H1 (cell line): ENCODE measurements at regions not wholly inside any gene's neighbourhood (a gene's known extent, or its start where the extent isn't known, plus 50 kb on each side); places are given as distances from the start of the nearest gene placed in this dataset.

Experiments
- CTCF ChIA-PET: fragments of 300-600 bp; sonication (Branson Sonifier 250); formaldehyde crosslinking; loops from one replicate; lab custom pipeline; 2021; ENCODE audit not compliant: partially characterized antibody; lab: Charles Lee
- POLR2A ChIA-PET: fragments of 300-600 bp; sonication (Branson Sonifier 250); formaldehyde crosslinking; loops from one replicate; lab custom pipeline; 2021; ENCODE audit warnings: inconsistent platforms; ENCODE audit not compliant: partially characterized antibody; lab: Charles Lee
- DNase-seq, 2 experiments: peaks; one replicate each; pipeline versions ENCODE4 v3.0.0 to v3.0.0-alpha.2; 2010 to 2022; ENCODE audit warnings: low spot score in 2 of 2, low read depth in 1 of 2, mixed read lengths in 1 of 2
- FAIRE-seq: peaks from 2 replicates; lab custom pipeline; 2011; peaks lifted over from hg19 to GRCh38; lab: Jason Lieb, UNC
- H2AFZ ChIP-seq: 2 replicates; pipeline ENCODE4 v1.8.1; 2012; ENCODE audit warnings: low read length, inconsistent platforms
- H2AK5ac ChIP-seq: 2 replicates; pipeline ENCODE4 v1.6.1; 2013; ENCODE audit warnings: low read depth, low read length
- H2BK120ac ChIP-seq: replicated peaks from 2 replicates; pipeline ENCODE3; 2013; ENCODE audit warnings: low read depth, low read length, inconsistent platforms
- H2BK12ac ChIP-seq: 2 replicates; pipeline ENCODE4 v1.6.1; 2013; ENCODE audit warnings: low read depth, low read length
- H2BK15ac ChIP-seq: 2 replicates; pipeline ENCODE4 v1.6.1; 2013; ENCODE audit warnings: low read length
- H2BK20ac ChIP-seq: 2 replicates; pipeline ENCODE4 v1.6.1; 2013; ENCODE audit warnings: low read length
- H2BK5ac ChIP-seq: 2 replicates; pipeline ENCODE4 v1.6.1; 2013; ENCODE audit warnings: low read depth, low read length
- H3K14ac ChIP-seq: 2 replicates; pipeline ENCODE4 v1.6.1; 2013; ENCODE audit warnings: inconsistent platforms; ENCODE audit not compliant: insufficient read length
- H3K18ac ChIP-seq: 2 replicates; pipeline ENCODE4 v1.6.1; 2013; ENCODE audit warnings: low read length; ENCODE audit errors: extremely low read depth
- H3K23ac ChIP-seq: 2 replicates; pipeline ENCODE4 v1.6.1; 2013; ENCODE audit warnings: inconsistent platforms; ENCODE audit not compliant: insufficient read length
- H3K23me2 ChIP-seq: 2 replicates; pipeline ENCODE4 v1.6.1; 2013; ENCODE audit warnings: low read depth, low read length
- H3K27ac ChIP-seq: 2 replicates; pipeline ENCODE4 v1.6.1; 2011; ENCODE audit warnings: low read depth, low read length, inconsistent platforms
- H3K27me3 ChIP-seq, 4 experiments: replicated peaks in 1 of 4; 1 replicate in 1 of 4; 2 replicates in 3 of 4; pipeline versions ENCODE4 v1.6.1 to v1.8.1; 2011 to 2013; ENCODE audit warnings: low read length in 3 of 4, mild to moderate bottlenecking in 3 of 4, inconsistent platforms in 2 of 4, mixed read lengths in 2 of 4, moderate library complexity in 1 of 4; ENCODE audit not compliant: control insufficient read depth in 3 of 4, insufficient read depth in 3 of 4; ENCODE audit errors: extremely low read depth in 1 of 4
- H3K36me3 ChIP-seq, 4 experiments: 2 replicates each; pipeline versions ENCODE4 v1.6.1 to v1.8.1; 2011 to 2013; ENCODE audit warnings: mild to moderate bottlenecking in 4 of 4, low read length in 3 of 4, moderate library complexity in 2 of 4, control low read depth in 1 of 4, inconsistent platforms in 1 of 4; ENCODE audit not compliant: insufficient read depth in 4 of 4, control insufficient read depth in 2 of 4
- H3K4ac ChIP-seq: replicated peaks from 2 replicates; pipeline ENCODE3; 2013; ENCODE audit warnings: low read length, low read depth, mixed read lengths, inconsistent platforms; ENCODE audit not compliant: insufficient read length
- H3K4me1 ChIP-seq, 4 experiments: replicated peaks in 1 of 4; 1 replicate in 1 of 4; 2 replicates in 3 of 4; pipeline versions ENCODE4 v1.6.1 to v1.8.1; 2011 to 2013; ENCODE audit warnings: low read length in 3 of 4, inconsistent platforms in 2 of 4, mixed read lengths in 1 of 4; ENCODE audit not compliant: insufficient read depth in 4 of 4, control insufficient read depth in 3 of 4
- H3K4me2 ChIP-seq, 2 experiments: 2 replicates each; pipeline versions ENCODE4 v1.6.1 to v1.8.1; 2011 to 2013; ENCODE audit warnings: low read depth in 2 of 2, low read length in 2 of 2, control low read depth in 1 of 2, inconsistent platforms in 1 of 2, mild to moderate bottlenecking in 1 of 2; ENCODE audit not compliant: insufficient read depth in 1 of 2
- H3K4me3 ChIP-seq, 4 experiments: fragments of 200-600, 300-600 bp in 1 of 4; sonication (generic), shearing (Covaris generic), sonication (Bioruptor Twin) in 1 of 4; 2 replicates each; pipeline versions ENCODE4 v1.5.1 to v1.8.1; 2011 to 2016; ENCODE audit warnings: low read length in 4 of 4, low read depth in 3 of 4, control low read depth in 2 of 4, inconsistent platforms in 2 of 4, mild to moderate bottlenecking in 2 of 4, mixed read lengths in 1 of 4, moderate library complexity in 1 of 4; ENCODE audit not compliant: insufficient read depth in 2 of 4; ENCODE audit errors: extremely low read depth in 1 of 4
- H3K56ac ChIP-seq: replicated peaks from 2 replicates; pipeline ENCODE3; 2013; ENCODE audit warnings: low read depth, mild to moderate bottlenecking, mixed read lengths, low read length, inconsistent platforms; ENCODE audit not compliant: insufficient read length
- H3K79me1 ChIP-seq: 2 replicates; pipeline ENCODE4 v1.6.1; 2013; ENCODE audit warnings: low read depth, low read length, control low read depth
- H3K79me2 ChIP-seq, 2 experiments: 2 replicates each; pipeline versions ENCODE4 v1.6.1 to v1.8.1; 2012 to 2013; ENCODE audit warnings: low read length in 2 of 2, mild to moderate bottlenecking in 2 of 2, inconsistent platforms in 1 of 2; ENCODE audit not compliant: insufficient read depth in 2 of 2, control insufficient read depth in 1 of 2
- H3K9ac ChIP-seq, 4 experiments: replicated peaks in 1 of 4; 1 replicate in 1 of 4; 2 replicates in 3 of 4; pipeline versions ENCODE4 v1.6.1 to v1.8.1; 2011 to 2013; ENCODE audit warnings: low read depth in 3 of 4, low read length in 3 of 4, control low read depth in 2 of 4, mild to moderate bottlenecking in 2 of 4, moderate library complexity in 2 of 4, inconsistent platforms in 1 of 4; ENCODE audit errors: extremely low read depth in 1 of 4
- H3K9me3 ChIP-seq, 2 experiments: 2 replicates each; pipeline versions ENCODE4 v1.6.1 to v1.8.1; 2012 to 2013; ENCODE audit warnings: mild to moderate bottlenecking in 2 of 2, moderate library complexity in 2 of 2, control low read depth in 1 of 2, inconsistent platforms in 1 of 2, low read depth in 1 of 2, low read length in 1 of 2, mixed read lengths in 1 of 2; ENCODE audit not compliant: insufficient read depth in 2 of 2
- H4K20me1 ChIP-seq, 2 experiments: replicated peaks in 1 of 2; 2 replicates each; pipeline versions ENCODE3 to v1.8.1; 2011 to 2013; ENCODE audit warnings: inconsistent platforms in 2 of 2, low read length in 2 of 2, mild to moderate bottlenecking in 1 of 2; ENCODE audit not compliant: insufficient read depth in 2 of 2, control insufficient read depth in 1 of 2
- H4K5ac ChIP-seq: 2 replicates; pipeline ENCODE4 v1.6.1; 2013; ENCODE audit warnings: low read length, low read depth, mixed read lengths, inconsistent platforms; ENCODE audit not compliant: insufficient read length
- H4K8ac ChIP-seq: 2 replicates; pipeline ENCODE4 v1.8.0; 2013; ENCODE audit warnings: mild to moderate bottlenecking, moderate library complexity, low read length, inconsistent platforms; ENCODE audit not compliant: insufficient read depth; ENCODE audit errors: extremely low read depth
- H4K91ac ChIP-seq: replicated peaks from 2 replicates; pipeline ENCODE3; 2013; ENCODE audit warnings: low read length, mixed read lengths, inconsistent platforms; ENCODE audit not compliant: insufficient read length
- BACH1 ChIP-seq: IDR thresholded peaks from 2 replicates; pipeline ENCODE4 v1.6.1; 2012; ENCODE audit warnings: low read length, improper control_type of control experiment
- BRCA1 ChIP-seq: IDR thresholded peaks from 2 replicates; pipeline ENCODE4 v1.6.1; 2012; ENCODE audit warnings: low read depth, low read length, improper control_type of control experiment
- CEBPB ChIP-seq: IDR thresholded peaks from 2 replicates; pipeline ENCODE4 v1.6.1; 2012; ENCODE audit warnings: low read depth, low read length
- CREB1 ChIP-seq: IDR thresholded peaks from 2 replicates; pipeline ENCODE4 v1.6.1; 2012; ENCODE audit warnings: inconsistent platforms
- FOSL1 ChIP-seq: IDR thresholded peaks from 2 replicates; pipeline ENCODE4 v1.6.1; 2011; ENCODE audit warnings: mild to moderate bottlenecking, low read depth, low read length, moderate library complexity; ENCODE audit not compliant: insufficient read depth
- NRF1 ChIP-seq: IDR thresholded peaks from 2 replicates; pipeline ENCODE4 v1.6.1; 2011; ENCODE audit warnings: mild to moderate bottlenecking, low read depth, low read length, improper control_type of control experiment
- POLR2A ChIP-seq, 2 experiments: IDR thresholded peaks; 1 replicate in 1 of 2; 2 replicates in 1 of 2; pipeline ENCODE4 v1.6.1; 2011; ENCODE audit warnings: low read depth in 2 of 2, low read length in 2 of 2, mild to moderate bottlenecking in 2 of 2; ENCODE audit errors: control extremely low read depth in 1 of 2
- SP1 ChIP-seq: IDR thresholded peaks from 2 replicates; pipeline ENCODE4 v1.6.1; 2011; ENCODE audit warnings: low read depth, low read length
- SUZ12 ChIP-seq: fragments of 200-600 bp; sonication (generic); IDR thresholded peaks from 2 replicates; pipeline ENCODE4 v1.6.1; 2012; ENCODE audit warnings: mild to moderate bottlenecking, inconsistent platforms, low read length, moderate library complexity, mixed read lengths
- TAF7 ChIP-seq: optimal IDR thresholded peaks from 2 replicates; pipeline ENCODE3; 2011; ENCODE audit warnings: low read depth, mild to moderate bottlenecking, inconsistent platforms, low read length, moderate library complexity, borderline replicate concordance
- WGBS, 2 experiments: shearing (Covaris generic) in 1 of 2; methylation state at CpG; one replicate each; pipeline versions ENCODE4 v1.1.6 to v1.1.7; 2013 to 2015; ENCODE audit warnings: low lambda C conversion rate in 2 of 2, mixed read lengths in 2 of 2, inconsistent platforms in 1 of 2, low coverage in 1 of 2, missing lambda C conversion rate in 1 of 2; ENCODE audit not compliant: insufficient replicate concordance in 2 of 2, insufficient coverage in 1 of 2, insufficient read length in 1 of 2; ENCODE audit errors: extremely low coverage in 1 of 2, missing lambda C conversion rate in 1 of 2; 5-methylcytosine and 5-hydroxymethylcytosine counted together

DNA sequence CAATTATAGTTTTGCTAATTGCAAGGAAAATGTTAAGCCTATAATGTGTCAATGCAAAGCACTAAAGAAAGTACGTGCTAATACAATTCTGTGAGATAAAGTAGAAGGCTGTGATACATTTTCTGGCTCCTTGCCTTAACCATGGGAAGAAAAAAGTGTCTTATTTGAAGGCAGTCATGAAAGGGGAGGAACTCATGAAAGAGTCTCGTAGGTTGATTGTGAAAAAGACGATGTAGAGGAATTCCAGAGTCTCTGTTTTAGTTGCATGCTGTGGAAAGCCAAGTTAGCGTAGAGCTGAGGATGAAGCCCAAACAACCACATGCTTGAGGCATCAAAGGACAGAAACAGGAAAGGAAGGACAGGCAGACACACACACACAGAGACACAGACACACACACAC is 214.1 kb downstream of the MEIS1 start:
- no peak for FAIRE-seq
- no peak overlapping the region; the same call in 1 of the 2 replicates for H3K18ac ChIP-seq
- TF ChIP-seq NRF1 (no peak), CREB1 (no peak), SP1 (no peak), CEBPB (no peak), POLR2A (IDR thresholded peaks at IDR 0.05; ENCODE audit: control extremely low read depth in 1 of 2, low read depth in 2 of 2, low read length in 2 of 2) (no peak), BRCA1 (no peak), TAF7 (no peak), BACH1 (no peak), FOSL1 (no peak), SUZ12 (no peak)

More for the DNA sequence above, 214.1 kb downstream of the MEIS1 start:
- Histone ChIP-seq H3K23me2 (no peaks in the 10 kb centered on the region), H2AFZ (no peak overlapping the region), H3K36me3 (no peaks in the 10 kb centered on the region), H3K56ac (no peak overlapping the region), H3K14ac (no peak overlapping the region), H3K4me2 (no peak overlapping the region), H3K4me3 (no peak overlapping the region), H3K23ac (no peak overlapping the region), H3K27me3 (no peaks in the 10 kb centered on the region), H3K9me3 (no peaks in the 10 kb centered on the region), H2BK12ac (no peak overlapping the region), H3K4ac (no peak overlapping the region), H3K4me1 (no peaks in the 10 kb centered on the region), H4K20me1 (no peaks in the 10 kb centered on the region), H3K27ac (no peak overlapping the region), H2BK5ac (no peak overlapping the region), H3K79me2 (no peaks in the 10 kb centered on the region), H4K91ac (no peak overlapping the region), H2AK5ac (no peak overlapping the region), H2BK15ac (no peak overlapping the region), H4K5ac (no peak overlapping the region), H3K79me1 (no peaks in the 10 kb centered on the region), H2BK20ac (no peak overlapping the region), H2BK120ac (no peak overlapping the region), H3K9ac (no peak overlapping the region), H4K8ac (no peak overlapping the region)
- POLR2A ChIA-PET: no interaction called here
- WGBS, 2 experiments: 94% methylated on average over 4 of the region's 4 CpGs; no CpG with 5 or more reads in 1 of the 2 experiments
- DNase-seq: no peak
- CTCF ChIA-PET: interaction anchor here (0.7 to 1.3 kb wide), 2 partner anchors 62 to 960 kb away, joined by 3 to 4 read pairs; no protein-coding TSS in a partner anchor
